Endothelial cell of umbilical vein (primary cell): ENCODE measurements at regions not wholly inside any gene's neighbourhood (a gene's known extent, or its start where the extent isn't known, plus 50 kb on each side); places are given as distances from the start of the nearest gene placed in this dataset.

ENCODE experiments used
- POLR2A ChIP-seq: IDR thresholded peaks from 2 replicates; pipeline ENCODE4 v1.6.1; 2012; ENCODE audit warnings: low read depth, mild to moderate bottlenecking, control low read depth, low read length
- POLR2AphosphoS5 ChIP-seq: IDR thresholded peaks from 2 replicates; pipeline ENCODE4 v1.6.1; 2012; ENCODE audit warnings: low read depth, mild to moderate bottlenecking, control low read depth, low read length, moderate library complexity; ENCODE audit not compliant: insufficient read depth

DNA sequence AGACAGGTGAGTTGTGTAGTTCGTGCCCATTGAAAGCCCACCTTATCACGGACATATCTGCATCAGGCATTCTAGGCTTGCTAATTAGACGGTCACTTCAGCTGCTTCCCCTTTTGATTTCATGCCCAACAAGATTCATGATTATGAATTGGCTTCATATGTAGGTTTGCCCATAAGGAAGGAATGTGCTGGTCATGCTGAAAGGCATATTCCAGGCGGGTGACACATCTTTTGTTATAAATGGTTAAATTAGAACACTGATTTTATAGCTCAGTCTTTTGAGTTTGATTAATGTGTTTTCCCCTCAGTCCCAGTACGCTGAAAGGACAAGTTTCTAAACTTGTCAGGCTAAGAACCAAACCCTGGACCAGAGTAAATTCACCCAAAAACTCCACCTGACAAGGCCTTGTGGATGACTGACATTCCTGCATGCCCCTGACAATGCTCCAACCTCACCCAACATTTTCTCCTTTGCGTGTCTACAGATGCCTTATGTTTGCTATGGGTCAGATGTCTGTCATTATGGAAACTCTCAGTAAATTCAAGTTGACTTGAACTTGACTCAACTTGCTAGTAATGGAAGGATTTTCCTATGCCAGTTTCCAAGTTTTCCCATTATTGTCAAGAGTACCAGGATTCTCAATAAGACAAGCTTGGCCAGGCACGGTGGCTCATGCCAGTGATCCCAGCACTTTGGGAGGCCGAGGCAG is 421.9 kb downstream of the PMP22 start:
- TF ChIP-seq POLR2AphosphoS5 (no peak), POLR2A (no peak)
